CD4-positive, alpha-beta T cell (primary cell): ENCODE measurements at regions not wholly inside any gene's neighbourhood (a gene's known extent, or its start where the extent isn't known, plus 50 kb on each side); places are given as distances from the start of the nearest gene placed in this dataset.

Experiments
- ATAC-seq: fragments of 200-7000 bp; cut with Tn5 transposase; one replicate; pipeline ENCODE4 v1.10.0; 2022; ENCODE audit warnings: mild to moderate bottlenecking; ENCODE audit not compliant: poor library complexity
- CTCF ChIA-PET: fragments of 350-600 bp; sonication (Branson Sonifier 250); formaldehyde crosslinking; loops from one replicate; lab custom pipeline; 2021; ENCODE audit warnings: antibody characterized with exemption, inconsistent platforms; lab: Charles Lee
- POLR2A ChIA-PET: fragments of 350-600 bp; sonication (Branson Sonifier 250); formaldehyde crosslinking; loops from one replicate; lab custom pipeline; 2021; ENCODE audit warnings: antibody characterized with exemption, inconsistent platforms; lab: Charles Lee
- DNase-seq, 14 experiments: peaks; one replicate each; pipeline ENCODE4 v3.0.0-alpha.2; 2013 to 2020; ENCODE audit warnings: mixed read lengths in 2 of 14
- H3K27ac ChIP-seq, 2 donors: one replicate each; pipeline versions ENCODE4 v1.5.1 to v1.7.0; 2013; ENCODE audit warnings: low read length in 2 of 2, low read depth in 1 of 2, mild to moderate bottlenecking in 1 of 2
- H3K27me3 ChIP-seq, 2 experiments: 1 replicate in 1 of 2; 2 replicates in 1 of 2; pipeline versions ENCODE4 v1.6.1 to v1.7.0; 2013; ENCODE audit warnings: low read length in 2 of 2, control low read depth in 1 of 2, mild to moderate bottlenecking in 1 of 2, moderate library complexity in 1 of 2; ENCODE audit not compliant: insufficient read depth in 2 of 2, control insufficient read depth in 1 of 2
- H3K36me3 ChIP-seq: one replicate; pipeline ENCODE4 v1.6.1; 2013; ENCODE audit warnings: low read length, control low read depth; ENCODE audit not compliant: insufficient read depth
- H3K4me1 ChIP-seq: one replicate; pipeline ENCODE4 v1.6.1; 2013; ENCODE audit warnings: low read length, control low read depth; ENCODE audit not compliant: insufficient read depth
- H3K4me3 ChIP-seq: one replicate; pipeline ENCODE4 v1.5.1; 2013; ENCODE audit warnings: mild to moderate bottlenecking, low read length, moderate library complexity
- H3K9me3 ChIP-seq, 2 experiments: 1 replicate in 1 of 2; 2 replicates in 1 of 2; pipeline versions ENCODE4 v1.6.1 to v1.7.0; 2013; ENCODE audit warnings: low read length in 2 of 2, mild to moderate bottlenecking in 2 of 2, control low read depth in 1 of 2, moderate library complexity in 1 of 2; ENCODE audit not compliant: control insufficient read depth in 1 of 2, insufficient read depth in 1 of 2
- H3K27ac Mint-ChIP-seq: one replicate; pipeline ENCODE4 v1.8.0; 2020; ENCODE audit warnings: mixed read lengths
- H3K27me3 Mint-ChIP-seq: one replicate; pipeline ENCODE4 v1.8.0; 2021; ENCODE audit warnings: mixed read lengths
- H3K36me3 Mint-ChIP-seq: one replicate; pipeline ENCODE4 v1.8.0; 2021; ENCODE audit warnings: low read depth, mixed read lengths
- H3K4me1 Mint-ChIP-seq: one replicate; pipeline ENCODE4 v1.8.0; 2021; ENCODE audit warnings: low read depth, mixed read lengths
- H3K4me3 Mint-ChIP-seq: one replicate; pipeline ENCODE4 v1.8.0; 2020; ENCODE audit warnings: mild to moderate bottlenecking, mixed read lengths
- H3K9me3 Mint-ChIP-seq: one replicate; pipeline ENCODE4 v1.8.0; 2020; ENCODE audit warnings: mixed read lengths
- intact Hi-C, 2 experiments: fragments of 100-400 bp; cut with DNase I in 1 of 2; cut with micrococcal nuclease in 1 of 2; formaldehyde crosslinking; loops; one replicate each; pipeline versions ENCODE4 v1.15.1 to v1.9.0; 2023 to 2025; cut with DNase I, micrococcal nuclease
- TF ChIP-seq, protein P1 (sequence below): fragments of 200-600 bp; IDR thresholded peaks from one replicate; pipeline ENCODE4 v1.8.0; 2022; ENCODE audit warnings: antibody characterized with exemption, mild to moderate bottlenecking

- no peak overlapping the region for H3K27ac ChIP-seq
Measured at GRCh38 chr13:80501556-80501955, 160.6 kb upstream of the SPRY2 start.

GRCh38 chr13:80499536-80500290, 158.8 kb upstream of the SPRY2 start:
- H3K4me1 ChIP-seq: no peaks in the 10 kb centered on the region
- TF ChIP-seq, protein P1, sequence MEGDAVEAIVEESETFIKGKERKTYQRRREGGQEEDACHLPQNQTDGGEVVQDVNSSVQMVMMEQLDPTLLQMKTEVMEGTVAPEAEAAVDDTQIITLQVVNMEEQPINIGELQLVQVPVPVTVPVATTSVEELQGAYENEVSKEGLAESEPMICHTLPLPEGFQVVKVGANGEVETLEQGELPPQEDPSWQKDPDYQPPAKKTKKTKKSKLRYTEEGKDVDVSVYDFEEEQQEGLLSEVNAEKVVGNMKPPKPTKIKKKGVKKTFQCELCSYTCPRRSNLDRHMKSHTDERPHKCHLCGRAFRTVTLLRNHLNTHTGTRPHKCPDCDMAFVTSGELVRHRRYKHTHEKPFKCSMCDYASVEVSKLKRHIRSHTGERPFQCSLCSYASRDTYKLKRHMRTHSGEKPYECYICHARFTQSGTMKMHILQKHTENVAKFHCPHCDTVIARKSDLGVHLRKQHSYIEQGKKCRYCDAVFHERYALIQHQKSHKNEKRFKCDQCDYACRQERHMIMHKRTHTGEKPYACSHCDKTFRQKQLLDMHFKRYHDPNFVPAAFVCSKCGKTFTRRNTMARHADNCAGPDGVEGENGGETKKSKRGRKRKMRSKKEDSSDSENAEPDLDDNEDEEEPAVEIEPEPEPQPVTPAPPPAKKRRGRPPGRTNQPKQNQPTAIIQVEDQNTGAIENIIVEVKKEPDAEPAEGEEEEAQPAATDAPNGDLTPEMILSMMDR: no peak
- Mint-ChIP-seq H3K9me3 (peaks cover 4% of the 10 kb centered on the region), H3K27me3 (no peaks in the 10 kb centered on the region), H3K4me1 (no peaks in the 10 kb centered on the region), H3K4me3 (no peak overlapping the region), H3K36me3 (no peaks in the 10 kb centered on the region), H3K27ac (no peak overlapping the region)
- ChIA-PET CTCF (no interaction called here), POLR2A (no interaction called here)
- intact Hi-C loops: no loop called here
- no peaks in the 10 kb centered on the region for H3K36me3 ChIP-seq
- no peak for ATAC-seq
- no peaks in the 10 kb centered on the region for H3K27me3 ChIP-seq
- H3K27ac ChIP-seq: no peak overlapping the region
- H3K9me3 ChIP-seq: no peaks in the 10 kb centered on the region
- DNase-seq: no peak
- H3K4me3 ChIP-seq: no peak overlapping the region

More at GRCh38 chr13:80501556-80501955, 160.6 kb upstream of the SPRY2 start:
- Mint-ChIP-seq H3K4me1 (no peaks in the 10 kb centered on the region), H3K27me3 (no peaks in the 10 kb centered on the region), H3K9me3 (peaks cover 11% of the 10 kb centered on the region), H3K36me3 (no peaks in the 10 kb centered on the region), H3K4me3 (no peak overlapping the region), H3K27ac (no peak overlapping the region)
- Histone ChIP-seq H3K36me3 (no peaks in the 10 kb centered on the region), H3K4me1 (no peaks in the 10 kb centered on the region), H3K27me3 (no peaks in the 10 kb centered on the region), H3K9me3 (no peaks in the 10 kb centered on the region), H3K4me3 (no peak overlapping the region)
- TF ChIP-seq, protein P1: no peak
- intact Hi-C loops: no loop called here
- POLR2A ChIA-PET: no interaction called here
- CTCF ChIA-PET: interaction anchor here (1.0 kb wide), 1 partner anchor 16 kb away, joined by 3 read pairs; no protein-coding TSS in a partner anchor
- no peak for ATAC-seq
- DNase-seq: no peak

- TF ChIP-seq, protein P1: no peak
- Mint-ChIP-seq H3K9me3 (no peaks in the 10 kb centered on the region), H3K4me1 (no peaks in the 10 kb centered on the region), H3K27me3 (no peaks in the 10 kb centered on the region), H3K27ac (no peak overlapping the region), H3K36me3 (no peaks in the 10 kb centered on the region), H3K4me3 (no peak overlapping the region)
- intact Hi-C loops: no loop called here
- no peak overlapping the region for H3K4me3 ChIP-seq
- no peaks in the 10 kb centered on the region for H3K27me3 ChIP-seq
- ATAC-seq (no peak), DNase-seq (no peak)
- no peaks in the 10 kb centered on the region for H3K4me1 ChIP-seq
- POLR2A ChIA-PET: no interaction called here
- CTCF ChIA-PET: no interaction called here
- H3K9me3 ChIP-seq: no peaks in the 10 kb centered on the region
- no peak overlapping the region for H3K27ac ChIP-seq
- no peaks in the 10 kb centered on the region for H3K36me3 ChIP-seq
Measured at GRCh38 chr13:80498433-80498832, 157.5 kb upstream of the SPRY2 start.
